B cell (primary cell): ENCODE measurements at regions not wholly inside any gene's neighbourhood (a gene's known extent, or its start where the extent isn't known, plus 50 kb on each side); places are given as distances from the start of the nearest gene placed in this dataset.

Experiments used
- CTCF ChIP-seq: fragments of 200-600 bp; IDR thresholded peaks from one replicate; pipeline ENCODE4 v1.8.0; 2022; ENCODE audit warnings: antibody characterized with exemption, mild to moderate bottlenecking
- EZH2 ChIP-seq: IDR thresholded peaks from 2 replicates; pipeline ENCODE4 v1.6.1; 2012; ENCODE audit warnings: borderline replicate concordance, low read depth, mild to moderate bottlenecking, moderate library complexity, low read length; ENCODE audit not compliant: insufficient read depth, poor library complexity, severe bottlenecking

- TF ChIP-seq CTCF (no peak), EZH2 (no peak)
Observed at GRCh38 chr14:65268594-65268993, 143.9 kb upstream of the FUT8 start.
